Breast epithelium (tissue), 4 donors: ENCODE measurements at regions not wholly inside any gene's neighbourhood (a gene's known extent, or its start where the extent isn't known, plus 50 kb on each side); places are given as distances from the start of the nearest gene placed in this dataset.
"Not testable (repeated sequence)": the region's sequence is repeated elsewhere in the genome, so short reads cannot be mapped to it uniquely, and the experiment has no call there.

Experiments used
- DNase-seq, 2 donors: peaks; one replicate each; pipeline ENCODE4 v3.0.0-alpha.2; 2019; ENCODE audit warnings: low spot score in 2 of 2
- H3K27ac ChIP-seq, 2 donors: fragments of 200-600 bp; sonication (generic) in 1 of 2; one replicate each; pipeline ENCODE4 v1.5.1; 2016 to 2019; ENCODE audit warnings: mild to moderate bottlenecking in 1 of 2
- H3K27me3 ChIP-seq, 2 donors: fragments of 200-600 bp; sonication (generic) in 1 of 2; one replicate each; pipeline versions ENCODE4 v1.5.1 to v1.6.0; 2017 to 2019; ENCODE audit warnings: control low read depth in 1 of 2, mild to moderate bottlenecking in 1 of 2
- H3K36me3 ChIP-seq: fragments of 200-600 bp; one replicate; pipeline ENCODE4 v1.5.1; 2019
- H3K4me1 ChIP-seq, 2 donors: fragments of 200-600 bp; sonication (generic); one replicate each; pipeline ENCODE4 v1.5.1; 2016 to 2019; ENCODE audit warnings: control low read depth in 1 of 2
- H3K4me3 ChIP-seq, 3 donors: fragments of 200-600 bp; sonication (generic); 1 replicate in 2 of 3; 2 replicates in 1 of 3; pipeline ENCODE4 v1.5.1; 2016 to 2019; ENCODE audit warnings: mild to moderate bottlenecking in 3 of 3, moderate library complexity in 2 of 3
- H3K9me3 ChIP-seq, 2 donors: fragments of 200-600 bp; sonication (generic) in 1 of 2; one replicate each; pipeline ENCODE4 v1.5.1; 2016 to 2019; ENCODE audit warnings: control low read depth in 1 of 2
- POLR2A ChIP-seq: fragments of 450-650 bp; IDR thresholded peaks from one replicate; pipeline ENCODE4 v1.6.1; 2016; ENCODE audit warnings: antibody characterized with exemption, mild to moderate bottlenecking, moderate library complexity
- POLR2AphosphoS5 ChIP-seq, 3 donors: sonication (generic); formaldehyde crosslinking; IDR thresholded peaks; one replicate each; pipeline ENCODE4 v1.6.1; 2017; ENCODE audit warnings: antibody characterized with exemption in 3 of 3
- intact Hi-C: fragments of 100-400 bp; cut with DNase I; formaldehyde crosslinking; loops from one replicate; pipeline ENCODE4 v1.15.1; 2023; ENCODE audit warnings: low total_unique reads
- TF ChIP-seq, protein P1 (sequence below), 3 donors: fragments of 450-650 bp; IDR thresholded peaks; one replicate each; pipeline ENCODE4 v1.5.1; 2016 to 2017; ENCODE audit warnings: antibody characterized with exemption in 3 of 3, mild to moderate bottlenecking in 3 of 3, moderate library complexity in 3 of 3

DNA sequence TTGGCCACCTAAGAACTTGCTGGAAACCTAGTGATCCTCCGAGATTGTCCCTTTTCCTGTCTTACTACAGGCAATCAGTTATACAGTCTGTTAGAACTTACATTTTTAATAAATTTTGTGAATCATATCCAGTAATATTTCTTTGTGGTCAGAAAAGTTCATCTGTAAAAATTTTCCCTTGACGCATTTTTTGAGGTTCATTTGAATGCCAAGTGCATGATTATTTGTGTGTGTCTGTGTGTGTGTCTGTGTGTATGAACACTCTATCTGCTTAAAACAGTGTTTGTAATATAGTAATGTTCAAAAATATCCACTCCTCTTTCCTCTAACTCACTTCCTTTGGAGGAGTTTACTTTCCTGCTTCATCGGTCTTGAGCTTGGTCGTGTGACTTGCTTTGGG is 468.7 kb upstream of the FLRT2 start:
- Histone ChIP-seq H3K4me1 (no peaks in the 10 kb centered on the region), H3K27me3 (no peaks in the 10 kb centered on the region), H3K27ac (no peak overlapping the region), H3K4me3 (no peak overlapping the region), H3K9me3 (no peaks in the 10 kb centered on the region), H3K36me3 (no peaks in the 10 kb centered on the region)
- TF ChIP-seq POLR2A (no peak), POLR2AphosphoS5 (IDR thresholded peaks at IDR 0.05) (no peak)
- TF ChIP-seq, protein P1, sequence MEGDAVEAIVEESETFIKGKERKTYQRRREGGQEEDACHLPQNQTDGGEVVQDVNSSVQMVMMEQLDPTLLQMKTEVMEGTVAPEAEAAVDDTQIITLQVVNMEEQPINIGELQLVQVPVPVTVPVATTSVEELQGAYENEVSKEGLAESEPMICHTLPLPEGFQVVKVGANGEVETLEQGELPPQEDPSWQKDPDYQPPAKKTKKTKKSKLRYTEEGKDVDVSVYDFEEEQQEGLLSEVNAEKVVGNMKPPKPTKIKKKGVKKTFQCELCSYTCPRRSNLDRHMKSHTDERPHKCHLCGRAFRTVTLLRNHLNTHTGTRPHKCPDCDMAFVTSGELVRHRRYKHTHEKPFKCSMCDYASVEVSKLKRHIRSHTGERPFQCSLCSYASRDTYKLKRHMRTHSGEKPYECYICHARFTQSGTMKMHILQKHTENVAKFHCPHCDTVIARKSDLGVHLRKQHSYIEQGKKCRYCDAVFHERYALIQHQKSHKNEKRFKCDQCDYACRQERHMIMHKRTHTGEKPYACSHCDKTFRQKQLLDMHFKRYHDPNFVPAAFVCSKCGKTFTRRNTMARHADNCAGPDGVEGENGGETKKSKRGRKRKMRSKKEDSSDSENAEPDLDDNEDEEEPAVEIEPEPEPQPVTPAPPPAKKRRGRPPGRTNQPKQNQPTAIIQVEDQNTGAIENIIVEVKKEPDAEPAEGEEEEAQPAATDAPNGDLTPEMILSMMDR (IDR thresholded peaks at IDR 0.05), result no peak
- intact Hi-C loops, result no loop called here
- no peak for DNase-seq

DNA sequence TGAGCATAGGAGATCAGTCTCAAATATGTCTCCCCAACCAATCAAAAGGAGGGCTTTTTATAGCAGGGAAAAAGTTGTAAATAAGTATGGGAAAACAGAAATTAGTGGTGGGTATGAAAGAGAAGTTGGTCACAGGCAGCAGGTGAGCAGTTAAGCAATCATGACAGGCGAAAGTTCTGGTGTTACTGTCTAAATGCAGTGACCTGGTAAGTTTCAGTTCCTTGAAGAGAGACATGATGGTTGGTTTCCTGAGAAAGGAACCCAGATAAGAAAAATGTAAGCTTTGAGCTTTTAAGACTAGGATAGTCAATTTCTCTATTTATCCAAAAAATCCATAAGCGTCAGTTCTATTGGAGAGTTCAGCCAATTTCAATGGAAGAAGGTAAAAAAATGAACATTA is 466.2 kb upstream of the FLRT2 start:
- no peaks in the 10 kb centered on the region for H3K9me3 ChIP-seq
- H3K27ac ChIP-seq, result no peak overlapping the region
- intact Hi-C loops, result no loop called here
- no peaks in the 10 kb centered on the region for H3K4me1 ChIP-seq
- no peak for DNase-seq
- no peaks in the 10 kb centered on the region for H3K27me3 ChIP-seq
- H3K4me3 ChIP-seq, result no peak overlapping the region
- H3K36me3 ChIP-seq, result no peaks in the 10 kb centered on the region
- TF ChIP-seq, protein P1 (IDR thresholded peaks at IDR 0.05), result no peak
- TF ChIP-seq POLR2AphosphoS5 (IDR thresholded peaks at IDR 0.05) (no peak), POLR2A (no peak)

DNA sequence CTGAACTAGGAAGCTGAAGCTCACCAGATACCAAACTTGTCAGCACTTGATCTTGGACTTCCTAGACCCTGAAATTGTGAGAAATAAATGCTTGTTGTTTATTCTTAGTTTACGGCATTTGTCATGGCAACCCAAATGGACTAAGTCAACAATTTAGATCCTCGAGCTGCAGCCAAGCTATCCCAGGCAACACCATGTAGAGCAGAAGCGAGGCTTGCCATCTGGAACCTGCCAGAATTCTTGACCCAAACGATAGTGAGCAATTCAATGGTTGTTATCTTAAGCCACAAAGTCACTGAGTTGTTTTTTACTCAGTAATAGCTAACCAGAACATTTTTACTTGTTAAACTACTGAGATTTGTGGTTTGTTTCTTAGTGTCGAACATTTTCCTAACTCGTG is 458.5 kb upstream of the FLRT2 start:
- intact Hi-C loops, result no loop called here
- no peak overlapping the region for H3K27ac ChIP-seq

DNA sequence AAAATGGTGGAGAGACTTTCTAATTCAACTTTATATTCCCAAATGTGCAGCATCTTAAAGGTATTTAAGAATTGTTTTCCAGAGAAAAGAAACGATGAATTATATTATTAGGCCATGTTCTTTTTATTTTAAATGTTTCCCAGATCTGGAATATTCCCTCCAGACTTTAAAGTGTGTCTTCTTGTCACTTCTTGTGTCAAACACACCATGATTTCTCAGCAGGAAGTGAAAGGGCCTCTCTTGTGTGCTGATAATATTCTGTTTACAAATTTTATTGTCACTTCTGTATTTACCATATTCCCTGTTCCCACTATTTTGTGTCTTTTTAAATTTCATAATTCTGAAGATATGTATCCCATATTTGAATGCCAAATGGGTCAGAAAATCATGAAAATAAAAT is 455.0 kb upstream of the FLRT2 start:
- no peak for DNase-seq
- H3K4me1 ChIP-seq, result no peaks in the 10 kb centered on the region
- no peak overlapping the region for H3K27ac ChIP-seq
- no peaks in the 10 kb centered on the region for H3K27me3 ChIP-seq
- intact Hi-C loops, result no loop called here
- no peak overlapping the region for H3K4me3 ChIP-seq
- no peaks in the 10 kb centered on the region for H3K9me3 ChIP-seq
- H3K36me3 ChIP-seq, result no peaks in the 10 kb centered on the region
- TF ChIP-seq POLR2A (no peak), POLR2AphosphoS5 (IDR thresholded peaks at IDR 0.05) (no peak)
- TF ChIP-seq, protein P1 (IDR thresholded peaks at IDR 0.05), result no peak

More for the DNA sequence above, 458.5 kb upstream of the FLRT2 start:
- Histone ChIP-seq H3K36me3 (no peaks in the 10 kb centered on the region), H3K4me3 (no peak overlapping the region), H3K27me3 (no peaks in the 10 kb centered on the region), H3K4me1 (no peaks in the 10 kb centered on the region), H3K9me3 (no peaks in the 10 kb centered on the region)
- DNase-seq, result no peak
- no peak for TF ChIP-seq POLR2A
- TF ChIP-seq POLR2AphosphoS5 (IDR thresholded peaks at IDR 0.05), result no peak
- TF ChIP-seq, protein P1 (IDR thresholded peaks at IDR 0.05), result no peak

DNA sequence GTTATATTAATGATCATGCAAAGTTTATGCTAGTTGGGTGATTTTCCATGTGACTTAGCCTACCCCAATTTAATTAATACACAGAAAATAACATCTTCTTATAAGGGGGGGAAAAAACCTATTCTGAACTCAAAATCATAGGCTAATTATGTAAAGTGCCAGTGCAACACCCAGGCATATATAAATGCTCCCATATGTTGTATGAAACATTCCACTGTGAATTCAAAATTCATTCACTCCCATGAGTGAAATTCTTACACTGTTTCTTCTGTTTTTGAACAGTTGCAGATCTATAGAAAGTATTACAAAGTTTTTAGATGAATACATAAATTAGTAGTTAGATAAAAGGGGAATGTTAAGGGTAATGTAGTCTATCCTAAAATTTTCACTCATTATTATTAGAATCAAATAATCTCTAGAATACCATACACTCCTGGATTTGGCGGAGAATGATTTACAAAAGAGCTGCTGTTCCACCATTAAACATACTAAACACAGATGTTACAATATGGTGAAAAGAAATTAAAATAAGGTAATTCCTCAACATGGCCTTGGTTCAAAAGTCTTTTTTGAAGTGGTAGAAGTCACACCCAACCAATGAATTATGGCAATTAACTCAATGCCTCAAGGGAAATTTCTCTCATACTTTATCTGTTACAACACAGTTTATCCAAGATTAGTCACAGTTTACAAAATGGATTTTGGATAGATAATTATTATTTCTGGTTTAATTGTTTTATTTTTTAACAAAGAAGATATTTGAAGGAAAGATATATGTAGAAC is 454.1 kb upstream of the FLRT2 start:
- no peak for DNase-seq
- no peaks in the 10 kb centered on the region for H3K9me3 ChIP-seq
- TF ChIP-seq POLR2AphosphoS5 (IDR thresholded peaks at IDR 0.05), result no peak
- no peak for TF ChIP-seq POLR2A
- TF ChIP-seq, protein P1 (IDR thresholded peaks at IDR 0.05), result no peak

DNA sequence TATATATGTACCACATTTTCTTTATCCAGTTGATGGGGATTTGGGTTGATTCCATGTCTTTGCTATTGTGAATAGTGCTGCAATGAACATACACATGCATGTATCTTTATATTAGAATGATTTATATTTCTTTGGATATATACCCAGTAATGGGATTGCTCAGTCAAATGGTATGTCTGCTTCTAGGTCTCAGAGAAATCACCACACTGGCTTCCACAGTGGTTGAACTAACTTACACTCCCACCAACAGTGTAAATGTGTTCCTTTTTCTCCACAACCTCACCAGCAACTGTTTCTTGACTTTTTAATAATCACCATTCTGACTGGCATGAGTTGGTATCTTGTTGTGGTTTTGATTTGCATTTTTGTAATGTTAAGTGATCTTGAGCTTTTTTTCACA is 452.2 kb upstream of the FLRT2 start:
- H3K4me3 ChIP-seq, H3K27ac ChIP-seq, intact Hi-C loops, H3K9me3 ChIP-seq, H3K27me3 ChIP-seq, H3K36me3 ChIP-seq, DNase-seq, H3K4me1 ChIP-seq: not testable (repeated sequence)

More for the DNA sequence above, 454.1 kb upstream of the FLRT2 start:
- Histone ChIP-seq H3K27ac (no peak overlapping the region), H3K4me3 (no peak overlapping the region), H3K36me3 (no peaks in the 10 kb centered on the region), H3K27me3 (no peaks in the 10 kb centered on the region), H3K4me1 (no peaks in the 10 kb centered on the region)
- intact Hi-C loops, result no loop called here
